IPS-NIHi11 (cell line): ENCODE measurements at regions not wholly inside any gene's neighbourhood (a gene's known extent, or its start where the extent isn't known, plus 50 kb on each side); places are given as distances from the start of the nearest gene placed in this dataset.

Source experiments
- DNase-seq: peaks from one replicate; pipeline ENCODE4 v3.0.0; 2012; ENCODE audit warnings: mixed read lengths, low spot score

DNA sequence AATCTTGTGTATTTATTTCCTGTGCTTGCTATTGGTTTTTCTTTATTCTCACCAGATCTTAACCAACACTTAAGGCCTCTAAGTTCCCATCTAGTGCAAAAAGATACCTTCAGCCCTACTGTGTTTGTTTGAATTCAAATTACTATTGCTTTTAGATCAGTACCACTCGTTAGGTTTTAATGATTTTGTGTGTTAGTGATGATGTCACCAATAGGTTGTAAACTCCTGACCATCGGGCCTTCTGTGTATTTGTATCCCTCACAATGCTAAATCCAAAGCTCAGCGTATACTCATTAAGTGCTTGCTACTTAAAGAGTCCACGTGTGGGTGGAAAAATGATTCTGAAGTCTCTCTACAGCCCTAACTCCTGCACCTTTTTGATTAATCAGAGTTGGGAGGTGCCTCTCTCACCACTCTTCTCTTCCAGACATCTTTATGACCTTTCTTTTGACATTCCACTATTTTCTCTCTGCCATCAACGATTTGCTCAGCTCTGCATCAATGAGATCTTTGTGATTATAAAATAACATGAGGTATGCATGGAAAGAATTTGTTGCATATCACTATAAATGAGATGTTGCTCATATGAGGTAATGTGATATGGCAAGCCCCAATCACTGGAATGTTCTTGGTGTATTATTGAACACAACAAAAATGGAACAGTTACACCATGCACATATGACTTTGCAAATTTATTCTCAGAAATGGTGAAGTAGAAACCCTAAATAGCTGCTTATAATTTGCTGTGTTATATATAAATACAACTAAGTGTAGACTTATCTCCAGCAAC is 55.1 kb upstream of the LAMA2 start:
- no peak for DNase-seq

DNA sequence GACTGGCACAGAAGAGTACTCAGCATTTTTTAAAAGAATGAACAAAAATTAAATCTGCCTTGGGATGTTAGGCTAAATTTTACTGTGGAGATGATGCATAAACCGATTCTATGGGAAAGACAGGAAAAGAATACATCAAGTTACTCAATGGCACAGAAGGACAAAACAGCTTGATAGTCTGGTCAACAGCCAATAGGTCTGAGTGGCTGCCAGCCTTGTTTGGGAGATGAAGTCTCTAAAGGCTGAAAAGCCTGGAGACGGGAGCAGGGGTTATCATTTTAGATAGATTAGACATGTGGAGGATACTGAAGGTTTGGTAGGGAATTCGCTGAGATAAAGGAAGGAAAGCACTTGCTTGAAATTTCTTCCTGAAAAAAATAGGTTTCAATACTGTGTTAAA is 56.3 kb upstream of the LAMA2 start:
- no peak for DNase-seq

DNA sequence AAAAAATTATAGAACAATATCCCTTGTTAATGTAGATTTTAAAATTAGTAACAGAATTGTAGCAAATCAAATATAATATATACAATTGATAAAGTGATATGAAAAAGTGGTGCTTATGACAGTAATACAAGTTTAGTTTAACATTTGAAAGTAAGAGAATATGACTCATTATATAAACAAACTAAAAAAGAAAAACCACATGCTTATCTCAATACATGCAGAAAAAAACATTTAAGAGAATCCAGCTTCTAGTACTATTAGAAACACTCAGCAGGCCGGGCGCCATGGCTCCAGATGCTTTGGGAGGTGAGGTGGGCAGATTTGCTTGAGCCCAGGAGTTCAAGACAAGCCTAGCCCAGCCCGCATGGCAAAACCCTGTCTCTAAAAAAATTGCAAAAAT is 60.7 kb upstream of the LAMA2 start:
- DNase-seq = no peak

DNA sequence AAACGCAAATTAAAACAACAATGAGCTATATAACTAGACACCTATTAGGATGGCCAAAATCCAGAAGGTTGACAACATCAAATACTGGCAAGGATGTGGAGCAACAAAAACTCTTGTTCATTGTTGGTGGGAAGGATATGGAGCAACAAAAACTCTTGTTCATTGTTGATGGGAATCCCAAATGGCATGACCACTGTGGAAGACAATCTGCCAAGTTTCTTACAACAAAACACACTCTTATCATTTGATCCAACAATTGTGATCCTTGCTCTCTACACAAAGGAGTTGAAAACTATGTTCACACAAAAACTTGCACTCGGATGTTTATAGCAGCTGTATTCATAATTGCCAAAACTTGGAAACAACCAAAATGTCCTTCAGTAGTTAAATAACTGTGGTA is 61.8 kb upstream of the LAMA2 start:
- no peak for DNase-seq

DNA sequence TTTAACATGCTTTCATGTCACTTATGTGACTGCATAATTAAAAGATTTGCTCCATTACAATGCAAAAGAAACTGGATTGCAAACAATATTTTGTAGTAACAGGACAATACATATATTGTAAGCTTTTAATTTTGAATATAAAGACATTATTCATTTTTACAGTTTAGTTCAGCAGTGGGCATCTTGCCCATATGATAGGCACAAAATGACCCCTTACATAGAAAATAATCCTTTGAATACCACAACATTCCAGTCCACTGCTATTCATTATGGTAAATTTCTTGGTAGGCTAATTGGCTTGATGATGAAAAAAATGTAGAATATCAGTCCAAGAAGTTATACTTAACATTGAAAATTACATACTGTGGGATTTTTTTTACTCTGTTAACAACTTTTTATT is 74.1 kb upstream of the LAMA2 start:
- no peak for DNase-seq

- DNase-seq = peak; percentile 12
These were observed 75.4 kb upstream of the LAMA2 start for GRCh38 chr6:128807577-128807976.

DNA sequence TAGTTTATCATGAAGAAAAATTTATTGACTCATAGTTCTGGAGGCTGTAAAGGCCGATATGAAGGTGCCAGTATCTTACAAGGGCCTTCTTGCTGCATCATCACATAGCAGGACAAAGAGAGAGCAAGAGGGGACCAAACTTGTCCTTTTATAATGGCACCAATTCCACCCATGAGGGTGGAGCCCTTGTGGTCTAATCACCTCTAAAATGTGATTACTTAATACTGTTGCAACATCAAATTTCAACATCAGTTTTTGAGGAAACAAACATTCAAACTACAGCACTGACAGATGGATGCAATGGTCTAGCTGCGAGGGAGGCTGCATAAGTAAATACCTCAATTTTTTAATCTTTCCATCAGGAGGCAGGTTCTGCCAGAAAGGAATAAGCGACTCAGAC is 76.7 kb upstream of the LAMA2 start:
- DNase-seq = no peak

DNA sequence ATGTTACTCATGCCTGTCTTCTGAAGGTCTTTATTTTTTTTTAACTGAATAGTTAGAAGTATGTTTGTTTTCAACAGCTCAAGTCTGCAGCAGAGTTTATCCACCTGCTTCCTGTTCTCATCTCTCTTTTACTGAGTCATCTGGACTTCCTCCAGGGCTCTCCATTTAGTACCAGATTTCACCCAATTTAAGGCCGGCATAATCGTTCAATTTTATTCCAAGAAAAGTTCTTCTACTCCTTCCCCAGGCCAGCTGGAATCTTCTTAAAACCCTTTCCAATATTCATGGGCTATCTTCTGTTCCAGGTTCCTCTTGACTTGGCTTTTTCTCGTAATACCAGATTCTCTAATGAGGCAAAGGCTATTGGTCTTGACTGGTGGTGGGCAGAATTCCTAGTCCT is 79.0 kb upstream of the LAMA2 start:
- DNase-seq = no peak

- DNase-seq = no peak
These were observed 81.3 kb upstream of the LAMA2 start for GRCh38 chr6:128801621-128802020.

GRCh38 chr6:128784266-128784665 is 98.7 kb upstream of the LAMA2 start:
- DNase-seq = no peak

DNA sequence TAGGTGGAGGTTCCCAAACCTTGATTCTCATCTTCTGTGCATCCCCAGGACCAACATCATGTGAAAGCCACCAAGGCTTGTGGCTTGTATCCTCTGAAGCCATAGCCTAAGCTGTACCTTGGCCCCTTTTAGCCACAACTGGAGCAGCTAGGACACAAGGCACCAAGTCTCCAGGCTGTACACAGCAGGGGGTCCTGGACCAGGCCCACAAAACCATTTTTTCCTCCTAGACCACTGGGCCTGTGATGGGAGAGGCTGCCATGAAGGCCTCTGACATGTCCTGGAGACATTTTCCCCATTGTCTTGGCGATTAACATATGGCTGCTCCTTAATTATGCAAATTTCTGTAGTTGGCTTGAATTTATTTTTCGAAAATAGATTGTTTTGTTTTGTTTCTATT is 114.8 kb upstream of the LAMA2 start:
- DNase-seq = no peak

DNA sequence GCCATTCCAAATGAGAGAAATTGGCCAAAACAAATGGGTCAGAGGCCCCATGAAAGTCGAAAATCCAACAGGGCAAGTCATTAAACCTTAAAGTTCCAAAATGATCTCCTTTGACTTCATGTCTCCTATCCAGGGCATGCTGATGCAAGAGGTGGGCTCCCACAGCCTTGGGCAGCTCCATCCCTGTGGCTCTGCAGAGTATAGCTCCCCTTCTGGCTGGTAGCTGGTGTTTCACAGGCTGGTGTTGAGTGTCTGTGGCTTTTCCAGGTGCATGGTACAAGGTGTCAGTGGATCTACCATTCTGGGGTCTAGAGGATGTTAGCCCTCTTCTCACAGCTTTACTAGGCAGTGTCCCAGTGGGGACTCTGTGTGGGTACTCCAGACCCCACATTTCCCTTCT is 115.2 kb upstream of the LAMA2 start:
- no peak for DNase-seq

DNA sequence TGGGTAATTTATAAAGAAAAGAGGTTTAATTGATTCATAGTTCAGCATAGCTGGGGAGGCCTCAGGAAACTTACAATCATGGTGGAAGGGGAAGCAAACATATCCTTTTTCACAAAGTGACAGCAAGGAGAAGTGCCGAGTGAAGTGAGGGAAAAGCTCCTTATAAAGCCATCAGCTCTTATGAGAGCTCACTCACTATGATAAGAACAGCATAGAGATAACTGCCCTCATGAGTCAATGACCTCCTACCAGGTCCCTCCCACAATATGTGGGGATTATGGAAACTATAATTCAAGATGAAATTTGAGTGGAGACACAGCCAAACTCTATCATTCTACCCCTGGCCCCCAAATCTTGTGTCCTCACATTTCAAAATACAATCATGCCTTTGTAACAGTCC is 115.8 kb upstream of the LAMA2 start:
- no peak for DNase-seq

- DNase-seq = no peak
These were observed 119.2 kb upstream of the LAMA2 start for GRCh38 chr6:128763599-128764300.

GRCh38 chr6:128759901-128760300 is 123.0 kb upstream of the LAMA2 start:
- DNase-seq = no peak

GRCh38 chr6:128759447-128759846 is 123.5 kb upstream of the LAMA2 start:
- DNase-seq = no peak

GRCh38 chr6:128757961-128758360 is 125.0 kb upstream of the LAMA2 start:
- no peak for DNase-seq

DNA sequence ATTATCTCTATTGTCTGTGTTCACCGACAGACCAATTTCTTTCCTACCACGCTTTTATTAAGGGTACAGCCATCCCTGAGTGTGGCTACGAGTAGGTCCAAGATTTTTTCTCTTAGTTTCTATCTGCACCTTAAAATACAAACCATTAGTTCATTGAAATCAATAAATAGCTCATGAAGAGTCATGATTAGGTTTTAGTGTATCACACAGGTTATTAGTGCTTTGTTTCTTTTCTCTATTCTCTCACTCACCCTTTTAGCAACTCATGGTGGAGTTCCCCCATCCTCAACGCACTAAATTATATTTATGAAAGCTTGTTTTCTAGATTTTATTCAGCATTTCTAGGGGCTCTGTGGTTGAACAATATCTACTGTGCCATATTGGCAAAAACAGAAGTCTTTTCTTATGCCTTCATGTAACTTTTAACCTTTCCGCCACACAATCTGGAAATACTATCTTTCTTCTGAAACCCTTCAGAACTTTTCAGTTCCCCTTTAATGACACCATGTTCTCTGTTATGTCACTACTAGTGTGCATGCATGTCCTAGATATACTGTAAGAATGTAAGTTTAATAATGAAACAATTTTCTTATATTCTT is 128.2 kb upstream of the LAMA2 start:
- no peak for DNase-seq

DNA sequence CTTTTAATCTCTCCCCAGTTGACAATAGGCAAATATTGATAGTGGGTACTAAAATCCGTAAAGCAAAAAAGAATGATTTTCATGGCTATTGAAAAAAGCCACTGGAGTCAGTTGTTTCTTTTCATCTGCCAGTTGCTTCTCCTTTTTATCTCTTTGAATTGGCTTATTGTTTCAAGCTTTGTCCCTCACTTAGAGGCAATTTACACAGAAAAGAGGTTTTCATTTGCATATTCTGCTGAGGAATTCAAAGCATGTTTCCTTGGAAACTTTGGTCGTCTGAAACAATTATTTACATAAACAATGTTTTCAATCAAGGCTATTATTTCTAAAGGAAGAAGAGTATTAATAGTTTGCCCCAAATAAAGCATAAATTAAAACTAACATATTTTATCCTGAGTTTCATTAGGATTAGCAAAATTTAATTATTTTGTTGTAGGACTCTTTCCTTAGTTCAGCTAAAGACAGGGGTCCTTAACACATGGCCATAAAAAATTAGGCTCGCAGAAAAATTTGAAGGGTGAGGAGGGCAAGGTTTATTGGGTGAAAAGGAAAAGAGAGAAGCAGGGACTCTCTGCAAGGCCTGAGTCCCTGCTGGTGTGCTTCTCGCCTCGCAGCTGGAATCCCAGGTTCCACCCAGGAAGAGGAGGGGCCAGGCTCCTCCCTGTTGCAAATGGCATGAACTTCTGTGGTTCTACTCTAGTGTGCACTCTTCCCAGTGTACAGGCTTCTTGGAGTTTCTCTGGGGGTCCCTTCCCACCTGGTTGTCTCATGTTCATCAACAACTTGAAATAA is 138.8 kb upstream of the LAMA2 start:
- DNase-seq = peak; percentile 19

DNA sequence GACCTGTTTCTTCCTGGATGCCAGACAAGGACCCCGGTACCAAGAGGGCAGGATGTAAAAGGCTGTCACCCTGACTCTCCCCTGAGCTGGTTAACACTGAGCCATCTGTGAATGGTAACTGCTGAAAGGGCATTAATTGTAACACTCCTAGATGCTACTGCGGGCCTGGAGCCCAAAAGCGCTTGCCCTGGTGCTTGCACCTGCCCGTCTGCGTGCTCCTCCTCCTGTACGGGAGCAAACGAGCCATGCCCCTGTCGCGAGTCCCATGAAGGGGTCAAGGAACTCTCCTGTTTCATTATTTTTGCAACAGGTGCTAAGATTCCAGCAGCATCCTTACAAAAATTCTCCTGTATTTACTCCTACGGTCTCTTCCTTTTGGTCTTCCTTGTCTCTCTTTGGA is 140.0 kb upstream of the LAMA2 start:
- no peak for DNase-seq

DNA sequence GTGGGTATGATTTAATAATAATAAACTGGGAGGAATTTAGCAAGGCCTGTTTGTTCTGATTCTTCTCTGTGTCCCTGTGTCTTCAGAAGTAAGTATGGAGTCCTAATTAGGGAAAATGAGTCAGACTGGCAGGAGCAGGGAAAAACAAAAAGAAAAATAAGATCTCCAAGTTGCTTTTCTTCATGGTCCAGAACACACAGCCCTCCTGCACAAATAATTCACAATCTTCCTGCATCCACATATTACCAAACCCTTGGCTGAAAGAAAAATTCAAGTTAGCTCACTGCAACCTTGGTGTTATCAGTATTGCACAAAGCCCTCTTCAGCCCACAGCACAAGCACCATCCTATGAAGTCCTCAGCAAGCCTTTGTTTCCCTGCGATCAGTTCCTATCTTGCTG is 142.0 kb upstream of the LAMA2 start:
- no peak for DNase-seq

DNA sequence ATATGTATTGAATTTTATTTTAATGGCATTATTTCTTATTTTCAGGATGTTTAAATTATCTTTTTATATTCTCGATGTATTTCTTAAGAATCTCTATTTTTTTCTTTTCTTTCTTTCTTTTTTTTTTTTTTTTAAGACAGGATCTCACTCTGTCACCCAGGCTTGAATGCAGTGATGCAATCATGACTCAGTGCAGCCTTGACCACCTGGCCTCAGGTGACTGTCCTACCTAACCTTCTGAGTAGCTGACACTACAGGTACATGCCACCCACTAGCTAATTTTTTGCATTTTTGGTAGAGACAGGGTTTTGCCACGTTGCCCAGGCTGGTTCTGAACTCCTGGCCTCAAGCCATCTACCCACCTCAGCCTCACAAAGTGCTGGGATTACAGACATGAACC is 143.8 kb upstream of the LAMA2 start:
- DNase-seq = no peak

DNA sequence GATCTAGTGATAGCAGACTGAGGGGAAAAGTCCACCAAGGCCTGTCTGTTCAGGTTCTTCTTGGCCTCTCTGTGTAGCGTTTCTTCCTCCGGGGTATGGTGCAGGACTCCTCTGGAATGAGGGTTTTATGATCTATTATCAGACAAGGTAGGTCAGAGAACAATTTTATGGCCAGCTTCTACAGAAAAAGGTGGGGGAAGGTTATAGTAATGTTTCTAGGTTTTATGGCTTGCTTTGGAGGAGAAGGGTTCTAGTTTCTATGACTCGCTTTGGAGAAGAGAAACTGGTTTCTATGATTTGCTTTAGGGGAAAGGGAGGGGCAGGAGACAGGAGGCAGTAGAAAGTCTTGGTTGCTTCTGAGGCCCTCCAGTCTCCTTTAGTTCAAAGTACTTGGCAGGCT is 144.8 kb upstream of the LAMA2 start:
- no peak for DNase-seq
